Astrocyte of the spinal cord (primary cell): ENCODE measurements at regions not wholly inside any gene's neighbourhood (a gene's known extent, or its start where the extent isn't known, plus 50 kb on each side); places are given as distances from the start of the nearest gene placed in this dataset.

Experiments
- DNase-seq: peaks from one replicate; pipeline ENCODE4 v3.0.0; 2011; ENCODE audit warnings: low read depth, low spot score
- H3K4me3 ChIP-seq: 2 replicates; pipeline ENCODE4 v1.5.1; 2011; ENCODE audit warnings: low read depth, mild to moderate bottlenecking, low read length, moderate library complexity
- in situ Hi-C: cut with HindIII; loops from 2 replicates; pipeline ENCODE4 v1.10.0; 2017; ENCODE audit warnings: low sequenced_read_pairs
- TF ChIP-seq, protein P1 (sequence below): IDR thresholded peaks from 2 replicates; pipeline ENCODE4 v1.5.1; 2012; ENCODE audit warnings: low read depth, mild to moderate bottlenecking, low read length, inconsistent platforms

- TF ChIP-seq, protein P1, sequence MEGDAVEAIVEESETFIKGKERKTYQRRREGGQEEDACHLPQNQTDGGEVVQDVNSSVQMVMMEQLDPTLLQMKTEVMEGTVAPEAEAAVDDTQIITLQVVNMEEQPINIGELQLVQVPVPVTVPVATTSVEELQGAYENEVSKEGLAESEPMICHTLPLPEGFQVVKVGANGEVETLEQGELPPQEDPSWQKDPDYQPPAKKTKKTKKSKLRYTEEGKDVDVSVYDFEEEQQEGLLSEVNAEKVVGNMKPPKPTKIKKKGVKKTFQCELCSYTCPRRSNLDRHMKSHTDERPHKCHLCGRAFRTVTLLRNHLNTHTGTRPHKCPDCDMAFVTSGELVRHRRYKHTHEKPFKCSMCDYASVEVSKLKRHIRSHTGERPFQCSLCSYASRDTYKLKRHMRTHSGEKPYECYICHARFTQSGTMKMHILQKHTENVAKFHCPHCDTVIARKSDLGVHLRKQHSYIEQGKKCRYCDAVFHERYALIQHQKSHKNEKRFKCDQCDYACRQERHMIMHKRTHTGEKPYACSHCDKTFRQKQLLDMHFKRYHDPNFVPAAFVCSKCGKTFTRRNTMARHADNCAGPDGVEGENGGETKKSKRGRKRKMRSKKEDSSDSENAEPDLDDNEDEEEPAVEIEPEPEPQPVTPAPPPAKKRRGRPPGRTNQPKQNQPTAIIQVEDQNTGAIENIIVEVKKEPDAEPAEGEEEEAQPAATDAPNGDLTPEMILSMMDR: no peak
- DNase-seq: no peak
- in situ Hi-C loops: no loop called here
- H3K4me3 ChIP-seq: no peak overlapping the region
Measured at GRCh38 chr5:52577546-52577945, 210.2 kb upstream of the ITGA1 start.

GRCh38 chr5:52579391-52579790, 208.3 kb upstream of the ITGA1 start:
- in situ Hi-C loops: no loop called here
- TF ChIP-seq, protein P1: no peak
- DNase-seq: no peak

GRCh38 chr5:52580921-52581320, 206.8 kb upstream of the ITGA1 start:
- H3K4me3 ChIP-seq: no peak overlapping the region
- in situ Hi-C loops: no loop called here
- peak; percentile 94 for DNase-seq
- TF ChIP-seq, protein P1: no peak

More at GRCh38 chr5:52579391-52579790, 208.3 kb upstream of the ITGA1 start:
- H3K4me3 ChIP-seq: no peak overlapping the region

GRCh38 chr5:52582313-52582712, 205.4 kb upstream of the ITGA1 start:
- in situ Hi-C loops: no loop called here
- DNase-seq: no peak
- TF ChIP-seq, protein P1: no peak

GRCh38 chr5:52587131-52587530, 200.6 kb upstream of the ITGA1 start:
- TF ChIP-seq, protein P1: no peak
- no peak overlapping the region for H3K4me3 ChIP-seq
- no peak for DNase-seq
- in situ Hi-C loops: no loop called here

More at GRCh38 chr5:52582313-52582712, 205.4 kb upstream of the ITGA1 start:
- H3K4me3 ChIP-seq: no peak overlapping the region

GRCh38 chr5:52597625-52598024, 190.1 kb upstream of the ITGA1 start:
- H3K4me3 ChIP-seq: no peak overlapping the region
- no peak for DNase-seq
- TF ChIP-seq, protein P1: no peak
- in situ Hi-C loops: no loop called here

DNA sequence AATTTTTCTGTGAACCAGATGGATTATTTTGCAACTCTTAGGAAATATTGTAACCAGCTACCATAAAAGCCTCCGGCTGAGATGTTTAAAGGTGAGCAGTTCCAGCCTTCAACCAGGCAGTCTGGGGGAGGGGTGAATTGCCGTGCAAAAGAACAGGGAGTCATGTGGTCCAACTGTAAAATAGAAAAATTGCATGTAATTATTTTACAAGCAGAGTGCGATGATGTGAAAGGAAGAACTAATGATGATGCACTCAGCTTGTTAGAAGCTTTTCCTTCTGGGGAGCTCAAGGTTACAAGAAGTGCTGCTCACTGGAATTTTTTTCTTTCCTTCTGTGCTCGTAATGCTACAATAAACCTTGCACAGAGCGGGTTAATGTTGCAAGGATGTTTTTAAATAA, 188.7 kb upstream of the ITGA1 start:
- TF ChIP-seq, protein P1: no peak
- H3K4me3 ChIP-seq: no peak overlapping the region
- no peak for DNase-seq
- in situ Hi-C loops: no loop called here
